ENCODE measurements at regions not wholly inside any gene's neighbourhood (a gene's known extent, or its start where the extent isn't known, plus 50 kb on each side); places are given as distances from the start of the nearest gene placed in this dataset.

DNA sequence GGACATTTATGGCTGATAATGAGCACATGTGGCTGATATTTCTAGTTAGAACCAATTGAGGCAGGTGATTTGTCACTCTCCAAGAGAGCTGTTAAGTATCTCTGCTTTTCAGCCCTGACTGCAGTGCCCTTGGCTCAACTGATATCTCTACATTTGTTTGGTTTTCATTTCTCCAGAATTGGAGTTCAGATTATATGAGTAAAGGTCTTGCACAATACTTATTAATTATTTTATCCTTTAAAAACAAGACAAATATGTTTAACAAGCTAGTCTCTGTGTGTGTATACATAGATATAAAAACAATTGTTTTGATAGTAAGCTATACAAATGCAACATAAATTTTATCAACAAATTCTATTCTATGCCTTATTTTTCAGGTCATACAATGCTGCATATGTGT is 105.2 kb downstream of the BRMS1L start:
- TF ChIP-seq ESRRG (CRISPR knock-in tag; IDR thresholded peaks at IDR 0.05) (no peak), ZFP30 (CRISPR knock-in tag; IDR thresholded peaks at IDR 0.05) (no peak)
- TF ChIP-seq, protein P1, sequence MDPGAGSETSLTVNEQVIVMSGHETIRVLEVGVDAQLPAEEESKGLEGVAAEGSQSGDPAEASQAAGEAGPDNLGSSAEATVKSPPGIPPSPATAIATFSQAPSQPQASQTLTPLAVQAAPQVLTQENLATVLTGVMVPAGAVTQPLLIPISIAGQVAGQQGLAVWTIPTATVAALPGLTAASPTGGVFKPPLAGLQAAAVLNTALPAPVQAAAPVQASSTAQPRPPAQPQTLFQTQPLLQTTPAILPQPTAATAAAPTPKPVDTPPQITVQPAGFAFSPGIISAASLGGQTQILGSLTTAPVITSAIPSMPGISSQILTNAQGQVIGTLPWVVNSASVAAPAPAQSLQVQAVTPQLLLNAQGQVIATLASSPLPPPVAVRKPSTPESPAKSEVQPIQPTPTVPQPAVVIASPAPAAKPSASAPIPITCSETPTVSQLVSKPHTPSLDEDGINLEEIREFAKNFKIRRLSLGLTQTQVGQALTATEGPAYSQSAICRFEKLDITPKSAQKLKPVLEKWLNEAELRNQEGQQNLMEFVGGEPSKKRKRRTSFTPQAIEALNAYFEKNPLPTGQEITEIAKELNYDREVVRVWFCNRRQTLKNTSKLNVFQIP (CRISPR knock-in tag; IDR thresholded peaks at IDR 0.05; ENCODE audit: borderline replicate concordance, low read depth): no peak
- TF ChIP-seq, protein P2, sequence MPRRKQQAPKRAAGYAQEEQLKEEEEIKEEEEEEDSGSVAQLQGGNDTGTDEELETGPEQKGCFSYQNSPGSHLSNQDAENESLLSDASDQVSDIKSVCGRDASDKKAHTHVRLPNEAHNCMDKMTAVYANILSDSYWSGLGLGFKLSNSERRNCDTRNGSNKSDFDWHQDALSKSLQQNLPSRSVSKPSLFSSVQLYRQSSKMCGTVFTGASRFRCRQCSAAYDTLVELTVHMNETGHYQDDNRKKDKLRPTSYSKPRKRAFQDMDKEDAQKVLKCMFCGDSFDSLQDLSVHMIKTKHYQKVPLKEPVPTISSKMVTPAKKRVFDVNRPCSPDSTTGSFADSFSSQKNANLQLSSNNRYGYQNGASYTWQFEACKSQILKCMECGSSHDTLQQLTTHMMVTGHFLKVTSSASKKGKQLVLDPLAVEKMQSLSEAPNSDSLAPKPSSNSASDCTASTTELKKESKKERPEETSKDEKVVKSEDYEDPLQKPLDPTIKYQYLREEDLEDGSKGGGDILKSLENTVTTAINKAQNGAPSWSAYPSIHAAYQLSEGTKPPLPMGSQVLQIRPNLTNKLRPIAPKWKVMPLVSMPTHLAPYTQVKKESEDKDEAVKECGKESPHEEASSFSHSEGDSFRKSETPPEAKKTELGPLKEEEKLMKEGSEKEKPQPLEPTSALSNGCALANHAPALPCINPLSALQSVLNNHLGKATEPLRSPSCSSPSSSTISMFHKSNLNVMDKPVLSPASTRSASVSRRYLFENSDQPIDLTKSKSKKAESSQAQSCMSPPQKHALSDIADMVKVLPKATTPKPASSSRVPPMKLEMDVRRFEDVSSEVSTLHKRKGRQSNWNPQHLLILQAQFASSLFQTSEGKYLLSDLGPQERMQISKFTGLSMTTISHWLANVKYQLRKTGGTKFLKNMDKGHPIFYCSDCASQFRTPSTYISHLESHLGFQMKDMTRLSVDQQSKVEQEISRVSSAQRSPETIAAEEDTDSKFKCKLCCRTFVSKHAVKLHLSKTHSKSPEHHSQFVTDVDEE (CRISPR knock-in tag; IDR thresholded peaks at IDR 0.05): no peak
- TF ChIP-seq, protein P3, sequence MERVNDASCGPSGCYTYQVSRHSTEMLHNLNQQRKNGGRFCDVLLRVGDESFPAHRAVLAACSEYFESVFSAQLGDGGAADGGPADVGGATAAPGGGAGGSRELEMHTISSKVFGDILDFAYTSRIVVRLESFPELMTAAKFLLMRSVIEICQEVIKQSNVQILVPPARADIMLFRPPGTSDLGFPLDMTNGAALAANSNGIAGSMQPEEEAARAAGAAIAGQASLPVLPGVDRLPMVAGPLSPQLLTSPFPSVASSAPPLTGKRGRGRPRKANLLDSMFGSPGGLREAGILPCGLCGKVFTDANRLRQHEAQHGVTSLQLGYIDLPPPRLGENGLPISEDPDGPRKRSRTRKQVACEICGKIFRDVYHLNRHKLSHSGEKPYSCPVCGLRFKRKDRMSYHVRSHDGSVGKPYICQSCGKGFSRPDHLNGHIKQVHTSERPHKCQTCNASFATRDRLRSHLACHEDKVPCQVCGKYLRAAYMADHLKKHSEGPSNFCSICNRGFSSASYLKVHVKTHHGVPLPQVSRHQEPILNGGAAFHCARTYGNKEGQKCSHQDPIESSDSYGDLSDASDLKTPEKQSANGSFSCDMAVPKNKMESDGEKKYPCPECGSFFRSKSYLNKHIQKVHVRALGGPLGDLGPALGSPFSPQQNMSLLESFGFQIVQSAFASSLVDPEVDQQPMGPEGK (CRISPR knock-in tag; IDR thresholded peaks at IDR 0.05; ENCODE audit: borderline replicate concordance): no peak
